K562 (cell line): ENCODE measurements at regions not wholly inside any gene's neighbourhood (a gene's known extent, or its start where the extent isn't known, plus 50 kb on each side); places are given as distances from the start of the nearest gene placed in this dataset.

Experiments used
- ATAC-seq: fragments of 200-7000 bp; cut with Tn5 transposase; 3 replicates; pipeline ENCODE4 v1.9.1; 2020; ENCODE audit warnings: moderate library complexity
- BruUV-seq: library from RNA; stranded (reverse); fragments of 400-500 nt; replicated peaks from 2 replicates; lab custom pipeline; 2021; lab: Mats Ljungman, UMichigan
- CTCF ChIA-PET: fragments of 300-600 bp; formaldehyde crosslinking; extraction: SDS; loops from one replicate; lab custom pipeline; 2021; ENCODE audit warnings: low intra/inter-chr PET ratio; lab: Yijun Ruan, JAX
- POLR2A ChIA-PET: fragments of 300-600, 350-650 bp; sonication (Branson Sonifier 250); formaldehyde crosslinking; extraction: SDS; loops from one replicate; lab custom pipeline; 2021; ENCODE audit warnings: antibody characterized with exemption, inconsistent platforms; lab: Yijun Ruan, JAX
- DNase-seq, 4 experiments: peaks; one replicate each; pipeline versions ENCODE4 v3.0.0 to v3.0.0-alpha.2; 2011 to 2018; ENCODE audit warnings: low spot score in 3 of 4, mixed read lengths in 3 of 4; ENCODE audit errors: extremely low read depth in 1 of 4
- FAIRE-seq: peaks from 2 replicates; lab custom pipeline; 2011; peaks lifted over from hg19 to GRCh38; lab: Jason Lieb, UNC
- H2AFZ ChIP-seq: 2 replicates; pipeline ENCODE4 v1.6.0; 2011; ENCODE audit warnings: low read depth, low read length, control low read depth, inconsistent platforms
- H3K27ac ChIP-seq: fragments of 200-600 bp; 3 replicates; pipeline ENCODE4 v1.8.0; 2011; ENCODE audit warnings: low read depth, mild to moderate bottlenecking, control low read depth, inconsistent platforms, low read length, moderate library complexity, mixed read lengths; ENCODE audit errors: extremely low read depth
- H3K27me3 ChIP-seq, 2 experiments: fragments of 300-600 bp in 1 of 2; 2 replicates in 1 of 2; 3 replicates in 1 of 2; pipeline versions ENCODE4 v1.6.0 to v1.8.0; 2011; ENCODE audit warnings: inconsistent platforms in 2 of 2, low read length in 2 of 2, mild to moderate bottlenecking in 1 of 2, mixed read lengths in 1 of 2, moderate library complexity in 1 of 2; ENCODE audit not compliant: control insufficient read depth in 2 of 2, insufficient read depth in 2 of 2
- H3K36me3 ChIP-seq: fragments of 300-600 bp; 3 replicates; pipeline ENCODE4 v1.8.0; 2011; ENCODE audit warnings: mild to moderate bottlenecking, low read length, inconsistent platforms; ENCODE audit not compliant: control insufficient read depth, insufficient read depth
- H3K4me1 ChIP-seq, 2 experiments: fragments of 200-600 bp in 1 of 2; replicated peaks in 1 of 2; 2 replicates in 1 of 2; 3 replicates in 1 of 2; pipeline versions ENCODE4 v1.5.1 to v1.8.0; 2011; ENCODE audit warnings: inconsistent platforms in 2 of 2, low read length in 2 of 2, mild to moderate bottlenecking in 1 of 2, mixed read lengths in 1 of 2, moderate library complexity in 1 of 2; ENCODE audit not compliant: control insufficient read depth in 2 of 2, insufficient read depth in 2 of 2
- H3K4me2 ChIP-seq: 2 replicates; pipeline ENCODE4 v1.6.1; 2011; ENCODE audit warnings: low read length, control low read depth, inconsistent platforms, mixed read lengths; ENCODE audit not compliant: insufficient read depth
- H3K4me3 ChIP-seq: fragments of 200-600 bp; sonication (generic), shearing (Covaris generic); 2 replicates; pipeline ENCODE4 v1.5.1; 2016; ENCODE audit warnings: control low read depth, inconsistent platforms
- H3K79me2 ChIP-seq: fragments of 200-600 bp; 3 replicates; pipeline ENCODE4 v1.8.0; 2011; ENCODE audit warnings: low read length, inconsistent platforms; ENCODE audit not compliant: control insufficient read depth, insufficient read depth
- H3K9ac ChIP-seq, 2 experiments: 2 replicates each; pipeline versions ENCODE4 v1.6.0 to v1.6.1; 2011; ENCODE audit warnings: low read depth in 2 of 2, low read length in 2 of 2, control low read depth in 1 of 2, inconsistent platforms in 1 of 2, mild to moderate bottlenecking in 1 of 2, mixed read lengths in 1 of 2; ENCODE audit not compliant: insufficient read depth in 1 of 2
- H3K9me1 ChIP-seq: one replicate; pipeline ENCODE4 v1.6.0; 2011; ENCODE audit warnings: inconsistent platforms, mild to moderate bottlenecking, low read length, moderate library complexity; ENCODE audit not compliant: control insufficient read depth, insufficient read depth
- H3K9me3 ChIP-seq: replicated peaks from 2 replicates; pipeline ENCODE4 v1.5.1; 2011; ENCODE audit warnings: low read depth, low read length, inconsistent platforms; ENCODE audit not compliant: control insufficient read depth, insufficient read depth
- H4K20me1 ChIP-seq: replicated peaks from 2 replicates; pipeline ENCODE4 v1.6.1; 2011; ENCODE audit warnings: low read length, inconsistent platforms, mixed read lengths; ENCODE audit not compliant: control insufficient read depth, insufficient read depth
- ARHGAP35 ChIP-seq: fragments of 450-650 bp; IDR thresholded peaks from 2 replicates; pipeline ENCODE4 v1.6.1; 2018; ENCODE audit not compliant: partially characterized antibody
- CBFA2T2 ChIP-seq: fragments of 450-650 bp; conservative IDR thresholded peaks from 2 replicates; pipeline ENCODE4 v1.6.1; 2017; ENCODE audit warnings: mild to moderate bottlenecking
- ELF2 ChIP-seq: fragments of 250-450 bp; sonication (Bioruptor Pico); IDR thresholded peaks from 2 replicates; pipeline ENCODE4 v1.5.0; 2021; ENCODE audit warnings: mild to moderate bottlenecking
- ELK3 ChIP-seq: fragments of 450-650 bp; formaldehyde crosslinking; IDR thresholded peaks from 2 replicates; pipeline ENCODE4 v1.4.0; 2020; ENCODE audit warnings: mild to moderate bottlenecking
- HNRNPH1 ChIP-seq: fragments of 200-400 bp; formaldehyde crosslinking; optimal IDR thresholded peaks from 2 replicates; pipeline ENCODE3; 2017; ENCODE audit warnings: low read depth, mild to moderate bottlenecking, low read length, moderate library complexity
- KAT7 ChIP-seq: sonication (generic); formaldehyde crosslinking; IDR thresholded peaks from 2 replicates; pipeline ENCODE4 v1.8.0; 2022; ENCODE audit warnings: missing genetic modification reagents, mild to moderate bottlenecking, borderline replicate concordance
- LCOR ChIP-seq: sonication (generic); formaldehyde crosslinking; IDR thresholded peaks from 2 replicates; pipeline ENCODE4 v1.8.0; 2022; ENCODE audit warnings: mild to moderate bottlenecking, missing genetic modification reagents
- SREBF1 ChIP-seq: fragments of 150-350 bp; IDR thresholded peaks from 2 replicates; pipeline ENCODE4 v1.6.1; 2014; ENCODE audit warnings: antibody characterized with exemption, low read depth, low read length, borderline replicate concordance
- TCFL5 ChIP-seq: fragments of 250-450 bp; sonication (Bioruptor Pico); conservative IDR thresholded peaks from 2 replicates; pipeline ENCODE4 v1.6.1; 2021; ENCODE audit warnings: mild to moderate bottlenecking, moderate library complexity, matching md5 sums
- TRIM25 ChIP-seq: fragments of 450-650 bp; IDR thresholded peaks from 2 replicates; pipeline ENCODE4 v1.7.0; 2016; ENCODE audit warnings: borderline replicate concordance
- ZFP30 ChIP-seq: fragments of 250-450 bp; sonication (Bioruptor Pico); IDR thresholded peaks from 2 replicates; pipeline ENCODE4 v1.8.0; 2022; ENCODE audit warnings: moderate library complexity, mild to moderate bottlenecking, inconsistent platforms, borderline replicate concordance
- ZNF124 ChIP-seq: sonication (generic); formaldehyde crosslinking; IDR thresholded peaks from 2 replicates; pipeline ENCODE4 v1.8.1; 2022; ENCODE audit warnings: missing genetic modification reagents
- ZNF589 ChIP-seq: fragments of 200-800 bp; sonication (Bioruptor generic); IDR thresholded peaks from 2 replicates; pipeline ENCODE4 v1.6.1; 2016; ENCODE audit warnings: low read depth, missing genetic modification characterization, missing compliant biosample characterization
- WGBS: fragments of 100-300 bp; shearing (Covaris generic); methylation state at CpG from one replicate; pipeline ENCODE4 v1.1.6; 2016; ENCODE audit warnings: low coverage, mixed read lengths; ENCODE audit not compliant: insufficient coverage; ENCODE audit errors: missing lambda C conversion rate; 5-methylcytosine and 5-hydroxymethylcytosine counted together
- in situ Hi-C: fragments of 300-500 bp; cut with MboI; formaldehyde crosslinking; loops from 4 replicates; pipeline ENCODE4 v1.15.0; 2018; ENCODE audit warnings: inconsistent platforms, mixed read lengths
- intact Hi-C: fragments of 100-400 bp; cut with micrococcal nuclease; formaldehyde crosslinking; loops from 2 replicates; pipeline ENCODE4 v1.14.2; 2022
- TF ChIP-seq, protein P1 (sequence below): fragments of 250-450 bp; sonication (Bioruptor Pico); IDR thresholded peaks from 2 replicates; pipeline ENCODE4 v1.8.0; 2022; ENCODE audit warnings: inconsistent platforms, mild to moderate bottlenecking, moderate library complexity, borderline replicate concordance

- WGBS: 12% methylated on average over 3 of the region's 3 CpGs
- no peak for FAIRE-seq
- H3K4me1 ChIP-seq: no peaks in the 10 kb centered on the region
Observed at GRCh38 chr3:177800561-177800960, 603.3 kb upstream of the TBL1XR1 start.

GRCh38 chr3:177802151-177802900 is 605.0 kb upstream of the TBL1XR1 start:
- no TSS peak for BruUV-seq
- 1% methylated on average over 5 of the region's 5 CpGs for WGBS
- FAIRE-seq (no peak), ATAC-seq (no peak), DNase-seq (no peak)
- Histone ChIP-seq H3K36me3 (no peaks in the 10 kb centered on the region), H3K4me2 (no peak overlapping the region), H3K27ac (no peak overlapping the region), H3K4me3 (no peak overlapping the region), H3K9me1 (no peaks in the 10 kb centered on the region), H3K79me2 (no peaks in the 10 kb centered on the region), H2AFZ (no peak overlapping the region), H3K4me1 (no peaks in the 10 kb centered on the region; a peak in 1 of 5 replicates), H4K20me1 (no peaks in the 10 kb centered on the region), H3K9me3 (no peaks in the 10 kb centered on the region), H3K27me3 (no peaks in the 10 kb centered on the region), H3K9ac (no peak overlapping the region)
- ChIA-PET CTCF (no interaction called here), POLR2A (interaction anchor here (0.7 kb wide), 1 partner anchor 10 kb away, joined by 3 read pairs; no protein-coding TSS in a partner anchor)
- intact Hi-C loops: no loop called here
- in situ Hi-C loops: no loop called here
- TF ChIP-seq ARHGAP35: no peak
- no peak for TF ChIP-seq KAT7 (CRISPR knock-in tag)
- no peak for TF ChIP-seq ZNF589 (CRISPR knock-in tag)
- TF ChIP-seq ELK3 (CRISPR knock-in tag): no peak
- TF ChIP-seq HNRNPH1: no peak
- TF ChIP-seq, protein P1, sequence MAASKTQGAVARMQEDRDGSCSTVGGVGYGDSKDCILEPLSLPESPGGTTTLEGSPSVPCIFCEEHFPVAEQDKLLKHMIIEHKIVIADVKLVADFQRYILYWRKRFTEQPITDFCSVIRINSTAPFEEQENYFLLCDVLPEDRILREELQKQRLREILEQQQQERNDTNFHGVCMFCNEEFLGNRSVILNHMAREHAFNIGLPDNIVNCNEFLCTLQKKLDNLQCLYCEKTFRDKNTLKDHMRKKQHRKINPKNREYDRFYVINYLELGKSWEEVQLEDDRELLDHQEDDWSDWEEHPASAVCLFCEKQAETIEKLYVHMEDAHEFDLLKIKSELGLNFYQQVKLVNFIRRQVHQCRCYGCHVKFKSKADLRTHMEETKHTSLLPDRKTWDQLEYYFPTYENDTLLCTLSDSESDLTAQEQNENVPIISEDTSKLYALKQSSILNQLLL: no peak
- no peak for TF ChIP-seq TRIM25
- TF ChIP-seq ZFP30 (CRISPR knock-in tag): no peak
- no peak for TF ChIP-seq ZNF124 (CRISPR knock-in tag)

More at GRCh38 chr3:177800561-177800960, 603.3 kb upstream of the TBL1XR1 start:
- intact Hi-C loops (no loop called here), in situ Hi-C loops (no loop called here)
- Histone ChIP-seq H3K27me3 (no peaks in the 10 kb centered on the region), H3K9me3 (no peaks in the 10 kb centered on the region), H3K36me3 (no peaks in the 10 kb centered on the region), H3K79me2 (no peaks in the 10 kb centered on the region), H4K20me1 (no peaks in the 10 kb centered on the region), H2AFZ (no peak overlapping the region), H3K4me2 (no peak overlapping the region), H3K9me1 (no peaks in the 10 kb centered on the region), H3K9ac (no peak overlapping the region), H3K4me3 (no peak overlapping the region), H3K27ac (no peak overlapping the region)
- no TSS peak for BruUV-seq
- CTCF ChIA-PET: no interaction called here
- no peak for ATAC-seq
- POLR2A ChIA-PET: no interaction called here
- TF ChIP-seq CBFA2T2: no peak
- TF ChIP-seq TCFL5: no peak
- no peak for TF ChIP-seq ELF2 (CRISPR knock-in tag)
- TF ChIP-seq LCOR (CRISPR knock-in tag): no peak
- no peak for TF ChIP-seq SREBF1
- no peak for DNase-seq
